ENCODE measurements at regions not wholly inside any gene's neighbourhood (a gene's known extent, or its start where the extent isn't known, plus 50 kb on each side); places are given as distances from the start of the nearest gene placed in this dataset.

GRCh38 chr7:97271619-97272018 is 154.1 kb downstream of the SDHAF3 start:
- TF ChIP-seq CTCF (IDR thresholded peaks at IDR 0.05) (no peak), POLR2A (IDR thresholded peaks at IDR 0.05) (no peak)

All from gastroesophageal sphincter (tissue), 3 donors.